ENCODE measurements at regions not wholly inside any gene's neighbourhood (a gene's known extent, or its start where the extent isn't known, plus 50 kb on each side); places are given as distances from the start of the nearest gene placed in this dataset.

GRCh38 chrX:45788941-45789348 is 588.3 kb upstream of the DIPK2B start:
- TF ChIP-seq ELK3 (CRISPR knock-in tag; IDR thresholded peaks at IDR 0.05) (no peak), CCNT2 (IDR thresholded peaks at IDR 0.05; ENCODE audit: borderline replicate concordance, extremely low read depth, insufficient read length, low read depth, low read length) (no peak), CTCF (IDR thresholded peaks at IDR 0.05 in 2 of 3, conservative IDR thresholded peaks at IDR 0.05 in 1 of 3; ENCODE audit: insufficient read depth in 2 of 3, low read depth in 1 of 3, low read length in 3 of 3) (no peak)
